ENCODE measurements at regions not wholly inside any gene's neighbourhood (a gene's known extent, or its start where the extent isn't known, plus 50 kb on each side); places are given as distances from the start of the nearest gene placed in this dataset.

DNA sequence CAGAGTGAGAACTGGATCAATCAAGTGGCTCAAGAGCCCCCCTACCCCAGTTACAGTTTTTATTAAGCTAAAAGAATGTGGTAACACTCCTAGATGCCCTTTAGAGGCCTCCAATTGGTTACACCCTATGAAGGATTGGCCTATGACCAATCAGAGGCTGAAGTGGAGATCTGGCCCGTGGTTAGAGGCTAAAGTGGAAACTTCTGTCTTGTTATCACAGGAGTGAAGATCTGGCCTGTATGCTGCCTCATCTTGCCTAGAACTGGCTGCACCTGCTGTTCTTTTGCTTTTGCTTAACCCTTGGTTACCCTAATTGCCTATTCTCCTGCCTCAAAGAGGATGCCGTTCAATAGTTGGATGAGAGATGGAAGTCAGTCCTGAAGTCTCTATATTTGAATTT lies 100.1 kb upstream of the MAP2 start:
- Histone ChIP-seq H3K79me2 (replicated peaks; ENCODE audit: insufficient read depth, low read length) (no peaks in the 10 kb centered on the region), H3K9ac (ENCODE audit: low read length) (no peak overlapping the region), H3K27ac (ENCODE audit: low read length) (no peak overlapping the region), H3K27me3 (ENCODE audit: insufficient read depth, low read depth, low read length) (no peaks in the 10 kb centered on the region), H3F3A (ENCODE audit: insufficient read depth, low read length, poor library complexity, severe bottlenecking) (no peaks in the 10 kb centered on the region), H3K4me3 (ENCODE audit: low read length) (no peak overlapping the region), H4K20me1 (ENCODE audit: insufficient read depth) (no peaks in the 10 kb centered on the region), H3K36me3 (ENCODE audit: insufficient read depth, low read length) (no peaks in the 10 kb centered on the region), H3K9me2 (ENCODE audit: insufficient read depth, low read length) (no peaks in the 10 kb centered on the region), H2AFZ (ENCODE audit: low read depth, low read length) (no peak overlapping the region), H3K4me2 (ENCODE audit: low read length) (no peak overlapping the region), H3K9me3 (ENCODE audit: low read length) (no peaks in the 10 kb centered on the region)
- TF ChIP-seq SMC3 (conservative IDR thresholded peaks at IDR 0.05; ENCODE audit: poor library complexity) (no peak), POLR2AphosphoS5 (IDR thresholded peaks at IDR 0.05) (no peak), RAD21 (conservative IDR thresholded peaks at IDR 0.05) (no peak), MXI1 (conservative IDR thresholded peaks at IDR 0.05; ENCODE audit: poor library complexity, severe bottlenecking) (no peak), EP300 (conservative IDR thresholded peaks at IDR 0.05; ENCODE audit: poor library complexity, severe bottlenecking) (no peak), TAF1 (IDR thresholded peaks at IDR 0.05; ENCODE audit: low read depth) (no peak)
- TF ChIP-seq, protein P1, sequence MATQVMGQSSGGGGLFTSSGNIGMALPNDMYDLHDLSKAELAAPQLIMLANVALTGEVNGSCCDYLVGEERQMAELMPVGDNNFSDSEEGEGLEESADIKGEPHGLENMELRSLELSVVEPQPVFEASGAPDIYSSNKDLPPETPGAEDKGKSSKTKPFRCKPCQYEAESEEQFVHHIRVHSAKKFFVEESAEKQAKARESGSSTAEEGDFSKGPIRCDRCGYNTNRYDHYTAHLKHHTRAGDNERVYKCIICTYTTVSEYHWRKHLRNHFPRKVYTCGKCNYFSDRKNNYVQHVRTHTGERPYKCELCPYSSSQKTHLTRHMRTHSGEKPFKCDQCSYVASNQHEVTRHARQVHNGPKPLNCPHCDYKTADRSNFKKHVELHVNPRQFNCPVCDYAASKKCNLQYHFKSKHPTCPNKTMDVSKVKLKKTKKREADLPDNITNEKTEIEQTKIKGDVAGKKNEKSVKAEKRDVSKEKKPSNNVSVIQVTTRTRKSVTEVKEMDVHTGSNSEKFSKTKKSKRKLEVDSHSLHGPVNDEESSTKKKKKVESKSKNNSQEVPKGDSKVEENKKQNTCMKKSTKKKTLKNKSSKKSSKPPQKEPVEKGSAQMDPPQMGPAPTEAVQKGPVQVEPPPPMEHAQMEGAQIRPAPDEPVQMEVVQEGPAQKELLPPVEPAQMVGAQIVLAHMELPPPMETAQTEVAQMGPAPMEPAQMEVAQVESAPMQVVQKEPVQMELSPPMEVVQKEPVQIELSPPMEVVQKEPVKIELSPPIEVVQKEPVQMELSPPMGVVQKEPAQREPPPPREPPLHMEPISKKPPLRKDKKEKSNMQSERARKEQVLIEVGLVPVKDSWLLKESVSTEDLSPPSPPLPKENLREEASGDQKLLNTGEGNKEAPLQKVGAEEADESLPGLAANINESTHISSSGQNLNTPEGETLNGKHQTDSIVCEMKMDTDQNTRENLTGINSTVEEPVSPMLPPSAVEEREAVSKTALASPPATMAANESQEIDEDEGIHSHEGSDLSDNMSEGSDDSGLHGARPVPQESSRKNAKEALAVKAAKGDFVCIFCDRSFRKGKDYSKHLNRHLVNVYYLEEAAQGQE (IDR thresholded peaks at IDR 0.05; ENCODE audit: borderline replicate concordance): no peak

DNA sequence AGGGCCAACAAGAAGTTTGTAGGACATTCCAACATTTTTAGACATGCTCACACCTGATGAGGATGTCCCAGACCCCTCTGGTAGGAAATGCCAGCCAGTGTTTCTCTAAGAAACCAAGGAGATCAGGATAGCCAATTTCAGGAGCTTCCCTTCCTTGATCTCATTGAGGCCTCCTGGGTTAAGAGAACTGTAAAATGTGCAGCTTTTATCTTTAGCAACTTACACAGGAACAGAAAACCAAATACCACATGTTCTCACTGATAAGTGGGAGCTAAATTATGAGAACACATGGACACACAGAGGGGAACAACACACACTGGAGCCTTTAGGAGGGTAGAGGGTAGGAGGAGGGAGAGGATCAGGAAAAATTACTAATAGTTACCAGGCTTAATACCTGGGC lies 99.6 kb upstream of the MAP2 start:
- H3K36me3 ChIP-seq (ENCODE audit: insufficient read depth, low read length): no peaks in the 10 kb centered on the region
- no peaks in the 10 kb centered on the region for H4K20me1 ChIP-seq (ENCODE audit: insufficient read depth)
- no peaks in the 10 kb centered on the region for H3K9me2 ChIP-seq (ENCODE audit: insufficient read depth, low read length)
- H3K4me3 ChIP-seq (ENCODE audit: low read length): no peak overlapping the region
- no peaks in the 10 kb centered on the region for H3K9me3 ChIP-seq (ENCODE audit: low read length)
- H3K9ac ChIP-seq (ENCODE audit: low read length): no peak overlapping the region
- no peak overlapping the region for H2AFZ ChIP-seq (ENCODE audit: low read depth, low read length)
- H3K79me2 ChIP-seq (replicated peaks; ENCODE audit: insufficient read depth, low read length): no peaks in the 10 kb centered on the region
- no peaks in the 10 kb centered on the region for H3F3A ChIP-seq (ENCODE audit: insufficient read depth, low read length, poor library complexity, severe bottlenecking)
- no peak overlapping the region for H3K27ac ChIP-seq (ENCODE audit: low read length)
- H3K27me3 ChIP-seq (ENCODE audit: insufficient read depth, low read depth, low read length): no peaks in the 10 kb centered on the region
- TF ChIP-seq, protein P1 (IDR thresholded peaks at IDR 0.05; ENCODE audit: borderline replicate concordance): no peak
- TF ChIP-seq RAD21 (conservative IDR thresholded peaks at IDR 0.05): no peak
- no peak for TF ChIP-seq POLR2AphosphoS5 (IDR thresholded peaks at IDR 0.05)
- TF ChIP-seq EZH2 (IDR thresholded peaks at IDR 0.05; ENCODE audit: borderline replicate concordance, insufficient read depth, low read length, poor library complexity, severe bottlenecking): no peak
- no peak for TF ChIP-seq EP300 (conservative IDR thresholded peaks at IDR 0.05; ENCODE audit: poor library complexity, severe bottlenecking)
- TF ChIP-seq, protein P2, sequence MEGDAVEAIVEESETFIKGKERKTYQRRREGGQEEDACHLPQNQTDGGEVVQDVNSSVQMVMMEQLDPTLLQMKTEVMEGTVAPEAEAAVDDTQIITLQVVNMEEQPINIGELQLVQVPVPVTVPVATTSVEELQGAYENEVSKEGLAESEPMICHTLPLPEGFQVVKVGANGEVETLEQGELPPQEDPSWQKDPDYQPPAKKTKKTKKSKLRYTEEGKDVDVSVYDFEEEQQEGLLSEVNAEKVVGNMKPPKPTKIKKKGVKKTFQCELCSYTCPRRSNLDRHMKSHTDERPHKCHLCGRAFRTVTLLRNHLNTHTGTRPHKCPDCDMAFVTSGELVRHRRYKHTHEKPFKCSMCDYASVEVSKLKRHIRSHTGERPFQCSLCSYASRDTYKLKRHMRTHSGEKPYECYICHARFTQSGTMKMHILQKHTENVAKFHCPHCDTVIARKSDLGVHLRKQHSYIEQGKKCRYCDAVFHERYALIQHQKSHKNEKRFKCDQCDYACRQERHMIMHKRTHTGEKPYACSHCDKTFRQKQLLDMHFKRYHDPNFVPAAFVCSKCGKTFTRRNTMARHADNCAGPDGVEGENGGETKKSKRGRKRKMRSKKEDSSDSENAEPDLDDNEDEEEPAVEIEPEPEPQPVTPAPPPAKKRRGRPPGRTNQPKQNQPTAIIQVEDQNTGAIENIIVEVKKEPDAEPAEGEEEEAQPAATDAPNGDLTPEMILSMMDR (IDR thresholded peaks at IDR 0.05; ENCODE audit: poor library complexity, severe bottlenecking): no peak
- no peak for TF ChIP-seq TAF1 (IDR thresholded peaks at IDR 0.05; ENCODE audit: low read depth)
- TF ChIP-seq MXI1 (conservative IDR thresholded peaks at IDR 0.05; ENCODE audit: poor library complexity, severe bottlenecking): no peak
- no peak for TF ChIP-seq SMC3 (conservative IDR thresholded peaks at IDR 0.05; ENCODE audit: poor library complexity)
- no peak overlapping the region for H3K4me2 ChIP-seq (ENCODE audit: low read length)
